Inflammatory macrophage (primary cell): ENCODE measurements at regions not wholly inside any gene's neighbourhood (a gene's known extent, or its start where the extent isn't known, plus 50 kb on each side); places are given as distances from the start of the nearest gene placed in this dataset.

ENCODE experiments used
- DNase-seq, 2 donors: peaks; one replicate each; pipeline ENCODE4 v3.0.0-alpha.2; 2020 to 2022

- no peak for DNase-seq
Measured at GRCh38 chr2:2869553-2869952, 508.1 kb downstream of the EIPR1 start.

- DNase-seq = no peak
Measured at GRCh38 chr2:2868085-2868484, 509.5 kb downstream of the EIPR1 start.

- no peak for DNase-seq
Measured at GRCh38 chr2:2867397-2867979, 510.1 kb downstream of the EIPR1 start.

- no peak for DNase-seq
Measured at GRCh38 chr2:2866459-2866858, 511.2 kb downstream of the EIPR1 start.

GRCh38 chr2:2862386-2862785, 515.2 kb downstream of the EIPR1 start:
- no peak for DNase-seq

GRCh38 chr2:2861666-2862240, 515.9 kb downstream of the EIPR1 start:
- DNase-seq = no peak

GRCh38 chr2:2860589-2861300, 516.9 kb downstream of the EIPR1 start:
- DNase-seq = no peak

- DNase-seq = no peak
Measured at GRCh38 chr2:2859732-2860131, 517.9 kb downstream of the EIPR1 start.

- no peak for DNase-seq
Measured at GRCh38 chr2:2859164-2859563, 518.5 kb downstream of the EIPR1 start.

- no peak for DNase-seq
Measured at GRCh38 chr2:2856723-2857415, 520.7 kb downstream of the EIPR1 start.

- no peak for DNase-seq
Measured at GRCh38 chr2:2855297-2855696, 522.3 kb downstream of the EIPR1 start.

- no peak for DNase-seq
Measured at GRCh38 chr2:2853346-2853745, 522.3 kb upstream of the MYT1L start.

- DNase-seq = no peak
Measured at GRCh38 chr2:2851806-2852777, 521.0 kb upstream of the MYT1L start.

- no peak for DNase-seq
Measured at GRCh38 chr2:2851316-2851715, 520.2 kb upstream of the MYT1L start.

GRCh38 chr2:2850859-2851258, 519.8 kb upstream of the MYT1L start:
- DNase-seq = no peak

GRCh38 chr2:2850218-2850755, 519.2 kb upstream of the MYT1L start:
- no peak for DNase-seq

GRCh38 chr2:2849464-2850217, 518.6 kb upstream of the MYT1L start:
- DNase-seq = no peak

- DNase-seq = no peak
Measured at GRCh38 chr2:2848621-2849333, 517.7 kb upstream of the MYT1L start.

- DNase-seq = no peak
Measured at GRCh38 chr2:2848198-2848597, 517.1 kb upstream of the MYT1L start.

- DNase-seq = no peak
Measured at GRCh38 chr2:2847209-2847676, 516.2 kb upstream of the MYT1L start.
